Limb (tissue), 2 donors: ENCODE measurements at regions not wholly inside any gene's neighbourhood (a gene's known extent, or its start where the extent isn't known, plus 50 kb on each side); places are given as distances from the start of the nearest gene placed in this dataset.

Experiments used
- DNase-seq, 2 donors: peaks; one replicate each; pipeline ENCODE4 v3.0.0-alpha.2; 2016; ENCODE audit errors: extremely low spot score in 2 of 2

- DNase-seq: no peak
Observed at GRCh38 chr14:71730471-71730870, 201.8 kb upstream of the RGS6 start.

- no peak for DNase-seq
Observed at GRCh38 chr14:71731096-71731495, 201.1 kb upstream of the RGS6 start.

GRCh38 chr14:71733210-71733883, 198.9 kb upstream of the RGS6 start:
- DNase-seq: no peak

GRCh38 chr14:71734076-71734475, 198.2 kb upstream of the RGS6 start:
- DNase-seq: no peak

- peak in 1 of 2 donors; percentile 76 for DNase-seq
Observed at GRCh38 chr14:71734885-71735284, 197.3 kb upstream of the RGS6 start.

GRCh38 chr14:71737760-71738159, 194.5 kb upstream of the RGS6 start:
- DNase-seq: no peak

- DNase-seq: no peak
Observed at GRCh38 chr14:71739273-71739990, 192.8 kb upstream of the RGS6 start.

- DNase-seq: no peak
Observed at GRCh38 chr14:71741241-71741640, 191.0 kb upstream of the RGS6 start.

GRCh38 chr14:71742485-71742884, 189.7 kb upstream of the RGS6 start:
- DNase-seq: no peak

- DNase-seq: no peak
Observed at GRCh38 chr14:71745072-71745471, 187.2 kb upstream of the RGS6 start.

- DNase-seq: no peak
Observed at GRCh38 chr14:71748196-71748595, 184.0 kb upstream of the RGS6 start.

GRCh38 chr14:71749613-71750238, 182.5 kb upstream of the RGS6 start:
- DNase-seq: no peak

- DNase-seq: no peak
Observed at GRCh38 chr14:71751264-71751663, 181.0 kb upstream of the RGS6 start.

GRCh38 chr14:71752111-71752738, 180.0 kb upstream of the RGS6 start:
- DNase-seq: no peak

- DNase-seq: peak; percentile 90 to 94
Observed at GRCh38 chr14:71753126-71753830, 179.0 kb upstream of the RGS6 start.

- no peak for DNase-seq
Observed at GRCh38 chr14:71753976-71754375, 178.3 kb upstream of the RGS6 start.

- DNase-seq: no peak
Observed at GRCh38 chr14:71754422-71755095, 177.7 kb upstream of the RGS6 start.

- DNase-seq: no peak
Observed at GRCh38 chr14:71758229-71758951, 173.8 kb upstream of the RGS6 start.

- no peak for DNase-seq
Observed at GRCh38 chr14:71762575-71762974, 169.7 kb upstream of the RGS6 start.

GRCh38 chr14:71764701-71765382, 167.4 kb upstream of the RGS6 start:
- peak in 1 of 2 donors; percentile 25 for DNase-seq
